ENCODE measurements at regions not wholly inside any gene's neighbourhood (a gene's known extent, or its start where the extent isn't known, plus 50 kb on each side); places are given as distances from the start of the nearest gene placed in this dataset.

- TF ChIP-seq POLR2A (IDR thresholded peaks at IDR 0.05; ENCODE audit: low read depth, low read length) (no peak), SPI1 (IDR thresholded peaks at IDR 0.05; ENCODE audit: low read depth, low read length) (no peak), POLR2AphosphoS5 (IDR thresholded peaks at IDR 0.05; ENCODE audit: low read depth, low read length) (no peak)
Observed at GRCh38 chr4:62320612-62321011, 1120.5 kb downstream of the ADGRL3 start.
